ENCODE measurements at regions not wholly inside any gene's neighbourhood (a gene's known extent, or its start where the extent isn't known, plus 50 kb on each side); places are given as distances from the start of the nearest gene placed in this dataset.
A peak's percentile ranks its signal among the peaks of the same experiment; 100 is the strongest.

- TF ChIP-seq CTCF (IDR thresholded peaks at IDR 0.05; ENCODE audit: control insufficient read depth, insufficient read depth, low read depth, low read length, missing control alignments), result no peak
- no peak overlapping the region for H3K4me3 ChIP-seq (ENCODE audit: control insufficient read depth, low read depth, low read length)
- DNase-seq (ENCODE audit: low read depth), result no peak
Observed at GRCh38 chr7:142362349-142362748, 104.5 kb upstream of the PRSS58 start.

- no peak overlapping the region for H3K4me3 ChIP-seq (ENCODE audit: control insufficient read depth, low read depth, low read length)
- no peak for TF ChIP-seq CTCF (IDR thresholded peaks at IDR 0.05; ENCODE audit: control insufficient read depth, insufficient read depth, low read depth, low read length, missing control alignments)
- DNase-seq (ENCODE audit: low read depth), result no peak
Observed at GRCh38 chr7:142359694-142360279, 101.9 kb upstream of the PRSS58 start.

GRCh38 chr7:142357953-142358520, 100.2 kb upstream of the PRSS58 start:
- DNase-seq (ENCODE audit: low read depth), result peak; percentile 47
- no peak overlapping the region for H3K4me3 ChIP-seq (ENCODE audit: control insufficient read depth, low read depth, low read length)
- peak; percentile 82 for TF ChIP-seq CTCF (IDR thresholded peaks at IDR 0.05; ENCODE audit: control insufficient read depth, insufficient read depth, low read depth, low read length, missing control alignments)

- H3K4me3 ChIP-seq (ENCODE audit: control insufficient read depth, low read depth, low read length), result no peak overlapping the region
- TF ChIP-seq CTCF (IDR thresholded peaks at IDR 0.05; ENCODE audit: control insufficient read depth, insufficient read depth, low read depth, low read length, missing control alignments), result no peak
- DNase-seq (ENCODE audit: low read depth), result no peak
Observed at GRCh38 chr7:142356166-142356565, 98.3 kb upstream of the PRSS58 start.

- H3K4me3 ChIP-seq (ENCODE audit: control insufficient read depth, low read depth, low read length), result no peak overlapping the region
- no peak for TF ChIP-seq CTCF (IDR thresholded peaks at IDR 0.05; ENCODE audit: control insufficient read depth, insufficient read depth, low read depth, low read length, missing control alignments)
- DNase-seq (ENCODE audit: low read depth), result peak; percentile 24
Observed at GRCh38 chr7:142355328-142355727, 97.5 kb upstream of the PRSS58 start.

- no peak for TF ChIP-seq CTCF (IDR thresholded peaks at IDR 0.05; ENCODE audit: control insufficient read depth, insufficient read depth, low read depth, low read length, missing control alignments)
- no peak for DNase-seq (ENCODE audit: low read depth)
- no peak overlapping the region for H3K4me3 ChIP-seq (ENCODE audit: control insufficient read depth, low read depth, low read length)
Observed at GRCh38 chr7:142353147-142354060, 95.5 kb upstream of the PRSS58 start.
